MG63 (cell line): ENCODE measurements at regions not wholly inside any gene's neighbourhood (a gene's known extent, or its start where the extent isn't known, plus 50 kb on each side); places are given as distances from the start of the nearest gene placed in this dataset.

Experiments used
- DNase-seq: peaks from one replicate; pipeline ENCODE4 v3.0.0-alpha.2; 2020
- H3K27me3 ChIP-seq: fragments of 250-450 bp; sonication (Bioruptor Pico); 2 replicates; pipeline ENCODE4 v1.5.1; 2020; ENCODE audit warnings: mild to moderate bottlenecking, moderate library complexity
- H3K36me3 ChIP-seq: fragments of 250-450 bp; sonication (Bioruptor Pico); 2 replicates; pipeline ENCODE4 v1.5.1; 2020; ENCODE audit warnings: mild to moderate bottlenecking, moderate library complexity
- H3K4me3 ChIP-seq: fragments of 250-450 bp; sonication (Bioruptor Pico); 2 replicates; pipeline ENCODE4 v1.5.1; 2020; ENCODE audit warnings: mild to moderate bottlenecking, moderate library complexity
- H3K9me3 ChIP-seq: fragments of 250-450 bp; sonication (Bioruptor Pico); 2 replicates; pipeline ENCODE4 v1.5.1; 2020; ENCODE audit warnings: mild to moderate bottlenecking, moderate library complexity

GRCh38 chr1:172818841-172819527 lies 160.1 kb downstream of the FASLG start:
- peaks cover 4% of the 10 kb centered on the region for H3K9me3 ChIP-seq
- H3K27me3 ChIP-seq: no peaks in the 10 kb centered on the region
- H3K4me3 ChIP-seq: no peak overlapping the region
- DNase-seq: no peak
- H3K36me3 ChIP-seq: no peaks in the 10 kb centered on the region

GRCh38 chr1:172820475-172821158 lies 161.7 kb downstream of the FASLG start:
- no peaks in the 10 kb centered on the region for H3K36me3 ChIP-seq
- H3K9me3 ChIP-seq: no peaks in the 10 kb centered on the region
- H3K4me3 ChIP-seq: no peak overlapping the region
- H3K27me3 ChIP-seq: no peaks in the 10 kb centered on the region
- no peak for DNase-seq

- Histone ChIP-seq H3K4me3 (no peak overlapping the region), H3K27me3 (no peaks in the 10 kb centered on the region), H3K36me3 (no peaks in the 10 kb centered on the region), H3K9me3 (no peaks in the 10 kb centered on the region)
- DNase-seq: peak; percentile 27
Observed at GRCh38 chr1:172821609-172822274, 162.8 kb downstream of the FASLG start.

- no peaks in the 10 kb centered on the region for H3K36me3 ChIP-seq
- no peak overlapping the region for H3K4me3 ChIP-seq
- H3K9me3 ChIP-seq: no peaks in the 10 kb centered on the region
- H3K27me3 ChIP-seq: no peaks in the 10 kb centered on the region
- no peak for DNase-seq
Observed at GRCh38 chr1:172822886-172823285, 164.0 kb downstream of the FASLG start.

DNA sequence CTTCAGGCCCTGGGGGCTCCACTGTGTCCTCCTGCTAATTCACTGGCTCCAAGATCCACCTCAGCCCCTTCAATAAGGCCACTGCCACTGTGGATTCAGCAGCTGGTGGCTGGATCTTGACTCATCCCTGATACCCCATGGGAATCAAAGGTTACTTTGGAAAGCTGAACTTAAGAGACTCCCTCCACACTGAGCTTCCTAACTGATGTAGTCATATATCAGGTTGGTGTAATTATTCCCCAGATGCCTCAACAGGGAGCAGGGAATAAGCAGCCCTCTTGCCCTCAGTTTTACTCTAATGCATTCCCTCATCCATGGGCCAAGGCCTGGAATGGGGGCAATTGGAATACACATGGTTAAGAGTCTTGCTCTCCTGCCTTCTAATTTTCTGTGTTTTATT lies 164.6 kb downstream of the FASLG start:
- H3K9me3 ChIP-seq: no peaks in the 10 kb centered on the region
- DNase-seq: no peak
- no peaks in the 10 kb centered on the region for H3K27me3 ChIP-seq
- no peak overlapping the region for H3K4me3 ChIP-seq
- no peaks in the 10 kb centered on the region for H3K36me3 ChIP-seq

DNA sequence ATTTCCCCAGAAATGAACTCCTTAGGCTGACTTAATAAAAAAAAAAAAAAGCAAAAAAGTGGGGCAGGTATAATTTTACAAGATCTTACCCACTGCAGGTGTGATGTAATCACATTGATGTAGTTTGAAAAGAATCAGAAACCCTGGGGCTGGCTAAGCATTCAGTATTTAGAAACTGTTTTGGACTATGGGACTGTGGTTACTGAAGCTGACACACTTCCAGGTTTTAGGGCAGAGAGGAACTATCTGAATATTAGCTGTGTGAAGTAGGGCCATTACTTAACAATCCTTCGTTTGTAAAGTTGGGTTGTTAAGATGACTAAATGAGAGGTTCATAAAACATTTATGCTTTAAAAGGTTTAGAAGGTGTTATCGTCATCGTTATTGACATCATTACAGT lies 165.3 kb downstream of the FASLG start:
- Histone ChIP-seq H3K4me3 (no peak overlapping the region), H3K27me3 (no peaks in the 10 kb centered on the region), H3K36me3 (no peaks in the 10 kb centered on the region), H3K9me3 (no peaks in the 10 kb centered on the region)
- DNase-seq: no peak

- DNase-seq: peak; percentile 9
- Histone ChIP-seq H3K4me3 (no peak overlapping the region), H3K36me3 (no peaks in the 10 kb centered on the region), H3K9me3 (peaks cover 5% of the 10 kb centered on the region; the same call in 1 of the 2 replicates), H3K27me3 (no peaks in the 10 kb centered on the region)
Observed at GRCh38 chr1:172826096-172826741, 167.3 kb downstream of the FASLG start.

DNA sequence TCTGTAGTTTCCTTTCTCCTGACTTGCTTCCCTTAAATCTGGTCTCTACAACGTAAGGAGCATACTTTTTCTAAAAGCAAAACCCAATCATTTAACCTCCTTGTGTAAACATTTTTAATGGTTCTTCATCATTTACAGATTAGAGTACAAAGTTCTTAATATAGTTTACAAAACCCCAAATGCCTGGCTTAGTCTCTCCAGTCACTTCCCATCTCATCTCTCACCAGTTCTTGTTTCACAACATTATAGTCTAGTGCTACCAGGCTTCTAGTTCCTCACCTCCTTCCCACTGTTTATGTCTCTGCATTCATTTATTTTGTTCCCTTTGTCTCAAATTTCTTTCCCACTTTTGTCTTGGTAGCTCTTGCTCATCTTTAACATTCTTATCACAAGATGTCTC lies 168.4 kb downstream of the FASLG start:
- H3K4me3 ChIP-seq: no peak overlapping the region
- peaks cover 5% of the 10 kb centered on the region; the same call in 1 of the 2 replicates for H3K9me3 ChIP-seq
- H3K36me3 ChIP-seq: no peaks in the 10 kb centered on the region
- no peak for DNase-seq
- H3K27me3 ChIP-seq: no peaks in the 10 kb centered on the region

- H3K36me3 ChIP-seq: no peaks in the 10 kb centered on the region
- DNase-seq: no peak
- H3K4me3 ChIP-seq: no peak overlapping the region
- peaks cover 5% of the 10 kb centered on the region; the same call in 1 of the 2 replicates for H3K9me3 ChIP-seq
- no peaks in the 10 kb centered on the region for H3K27me3 ChIP-seq
Observed at GRCh38 chr1:172827841-172828240, 168.9 kb downstream of the FASLG start.

DNA sequence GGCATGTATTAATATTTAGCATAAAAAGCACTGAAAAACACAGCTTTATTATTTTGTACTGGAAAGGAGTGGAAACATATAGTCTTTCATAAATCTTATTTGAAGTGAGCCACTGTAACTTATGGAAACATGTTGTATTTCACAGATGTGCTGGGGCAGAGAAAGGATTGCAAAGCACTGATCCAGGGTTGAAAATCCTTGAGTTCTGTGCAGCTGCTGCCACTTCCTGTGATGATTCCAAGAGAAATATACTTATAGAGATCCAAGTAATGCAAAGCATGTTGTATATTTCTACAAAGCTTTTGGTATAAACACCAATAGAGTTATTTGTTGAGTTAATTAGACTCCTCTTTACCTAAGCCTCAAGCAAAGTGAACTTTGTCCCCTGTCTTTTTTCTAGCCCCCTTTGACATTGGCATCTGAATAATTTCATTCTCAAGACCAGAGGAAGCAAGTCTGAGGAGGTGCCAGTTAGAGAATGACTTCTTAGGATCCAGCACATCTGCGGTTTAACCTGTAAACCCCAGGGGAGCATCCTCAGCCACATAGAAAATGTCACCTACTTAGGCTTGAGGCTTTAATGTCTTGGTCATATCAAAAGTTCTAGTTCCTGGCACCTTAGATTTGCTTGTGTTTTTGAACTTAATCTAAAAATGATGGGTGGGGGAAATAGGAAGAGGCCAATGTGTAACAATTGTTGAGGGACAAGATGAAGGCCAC lies 173.3 kb downstream of the FASLG start:
- DNase-seq: no peak
- Histone ChIP-seq H3K9me3 (peaks cover 5% of the 10 kb centered on the region; the same call in 1 of the 2 replicates), H3K4me3 (no peak overlapping the region), H3K27me3 (no peaks in the 10 kb centered on the region), H3K36me3 (no peaks in the 10 kb centered on the region)

- no peak for DNase-seq
- peaks cover 5% of the 10 kb centered on the region; the same call in 1 of the 2 replicates for H3K9me3 ChIP-seq
- H3K4me3 ChIP-seq: no peak overlapping the region
- H3K27me3 ChIP-seq: no peaks in the 10 kb centered on the region
- H3K36me3 ChIP-seq: no peaks in the 10 kb centered on the region
Observed at GRCh38 chr1:172833954-172834353, 175.1 kb downstream of the FASLG start.

GRCh38 chr1:172834609-172835008 lies 175.7 kb downstream of the FASLG start:
- peaks cover 5% of the 10 kb centered on the region; the same call in 1 of the 2 replicates for H3K9me3 ChIP-seq
- no peak for DNase-seq
- no peaks in the 10 kb centered on the region for H3K27me3 ChIP-seq
- no peaks in the 10 kb centered on the region for H3K36me3 ChIP-seq
- no peak overlapping the region for H3K4me3 ChIP-seq

GRCh38 chr1:172835834-172836233 lies 176.9 kb downstream of the FASLG start:
- H3K9me3 ChIP-seq: no peaks in the 10 kb centered on the region
- H3K4me3 ChIP-seq: no peak overlapping the region
- no peaks in the 10 kb centered on the region for H3K27me3 ChIP-seq
- no peaks in the 10 kb centered on the region for H3K36me3 ChIP-seq
- no peak for DNase-seq

- Histone ChIP-seq H3K4me3 (no peak overlapping the region), H3K9me3 (no peaks in the 10 kb centered on the region), H3K27me3 (no peaks in the 10 kb centered on the region), H3K36me3 (no peaks in the 10 kb centered on the region)
- no peak for DNase-seq
Observed at GRCh38 chr1:172837816-172838679, 179.1 kb downstream of the FASLG start.

- DNase-seq: no peak
- H3K4me3 ChIP-seq: no peak overlapping the region
- no peaks in the 10 kb centered on the region for H3K36me3 ChIP-seq
- H3K27me3 ChIP-seq: no peaks in the 10 kb centered on the region
- H3K9me3 ChIP-seq: no peaks in the 10 kb centered on the region
Observed at GRCh38 chr1:172838680-172839313, 179.9 kb downstream of the FASLG start.
